ENCODE measurements at regions not wholly inside any gene's neighbourhood (a gene's known extent, or its start where the extent isn't known, plus 50 kb on each side); places are given as distances from the start of the nearest gene placed in this dataset.

DNA sequence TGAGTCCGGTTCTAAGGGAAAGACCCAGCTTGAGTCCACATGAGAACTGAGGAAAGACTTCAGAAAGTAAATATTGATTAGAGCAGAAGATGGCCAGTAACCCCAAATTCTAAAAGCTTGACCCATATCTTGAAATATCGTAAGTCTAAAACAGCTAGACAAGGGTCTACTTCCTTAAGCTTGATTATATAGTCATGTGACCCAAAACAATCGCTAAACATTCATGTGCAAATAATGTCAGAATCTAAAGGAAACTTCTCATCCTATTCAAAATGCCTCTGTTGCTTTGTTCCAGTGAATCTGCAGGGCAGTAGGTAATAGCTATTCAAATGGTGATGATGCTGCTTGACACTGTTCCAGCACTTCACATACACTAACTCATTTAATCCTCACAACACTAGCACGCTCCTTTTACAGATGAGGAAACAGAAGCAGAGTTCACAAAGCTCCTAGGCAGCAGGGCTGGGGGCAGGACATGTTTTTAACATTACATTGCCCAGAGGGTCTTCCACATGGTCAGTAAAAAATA lies 52.6 kb downstream of the TCF20 start:
- TF ChIP-seq EGR1 (IDR thresholded peaks at IDR 0.05) (no peak), NFIC (IDR thresholded peaks at IDR 0.05) (no peak)

DNA sequence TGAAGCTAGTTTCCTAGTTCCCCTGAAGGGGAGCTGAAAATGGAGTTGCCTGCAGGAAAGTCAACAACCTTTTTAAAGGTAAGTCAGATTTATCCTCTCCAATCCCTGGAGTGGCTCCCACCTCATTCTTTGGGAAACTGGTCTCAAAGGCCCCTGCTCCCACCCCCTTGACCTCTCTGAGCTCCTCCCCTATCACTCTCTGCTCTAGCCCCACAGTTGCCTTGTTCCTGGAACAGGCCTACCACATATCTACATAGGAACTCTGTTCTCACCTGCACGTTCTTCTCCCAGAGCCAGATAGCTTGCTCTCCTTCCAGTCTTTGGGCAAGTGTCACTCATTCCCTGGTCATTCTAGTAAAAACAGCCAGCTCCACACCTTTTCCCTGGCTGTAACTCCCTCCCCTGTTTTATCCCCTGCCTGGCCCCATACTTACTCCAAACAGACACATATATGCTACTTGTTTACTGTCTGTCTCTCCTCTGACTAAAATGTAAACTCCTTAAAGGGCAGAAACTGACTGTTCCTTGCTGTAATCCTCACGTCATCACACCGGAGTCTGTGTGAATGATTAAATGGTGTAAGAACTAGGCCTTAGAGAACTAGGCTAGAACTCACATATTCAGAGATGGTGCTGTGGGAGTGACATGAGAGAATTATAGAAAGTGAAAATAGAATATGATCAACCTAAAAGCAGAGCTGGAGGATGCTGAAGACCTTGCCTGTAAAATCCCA lies 53.3 kb downstream of the TCF20 start:
- TF ChIP-seq, protein P1, sequence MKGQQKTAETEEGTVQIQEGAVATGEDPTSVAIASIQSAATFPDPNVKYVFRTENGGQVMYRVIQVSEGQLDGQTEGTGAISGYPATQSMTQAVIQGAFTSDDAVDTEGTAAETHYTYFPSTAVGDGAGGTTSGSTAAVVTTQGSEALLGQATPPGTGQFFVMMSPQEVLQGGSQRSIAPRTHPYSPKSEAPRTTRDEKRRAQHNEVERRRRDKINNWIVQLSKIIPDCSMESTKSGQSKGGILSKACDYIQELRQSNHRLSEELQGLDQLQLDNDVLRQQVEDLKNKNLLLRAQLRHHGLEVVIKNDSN (IDR thresholded peaks at IDR 0.05): no peak
- TF ChIP-seq TEAD4 (IDR thresholded peaks at IDR 0.05) (no peak), NFIC (IDR thresholded peaks at IDR 0.05) (no peak)
- TF ChIP-seq, protein P2, sequence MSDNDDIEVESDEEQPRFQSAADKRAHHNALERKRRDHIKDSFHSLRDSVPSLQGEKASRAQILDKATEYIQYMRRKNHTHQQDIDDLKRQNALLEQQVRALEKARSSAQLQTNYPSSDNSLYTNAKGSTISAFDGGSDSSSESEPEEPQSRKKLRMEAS (IDR thresholded peaks at IDR 0.05): no peak

DNA sequence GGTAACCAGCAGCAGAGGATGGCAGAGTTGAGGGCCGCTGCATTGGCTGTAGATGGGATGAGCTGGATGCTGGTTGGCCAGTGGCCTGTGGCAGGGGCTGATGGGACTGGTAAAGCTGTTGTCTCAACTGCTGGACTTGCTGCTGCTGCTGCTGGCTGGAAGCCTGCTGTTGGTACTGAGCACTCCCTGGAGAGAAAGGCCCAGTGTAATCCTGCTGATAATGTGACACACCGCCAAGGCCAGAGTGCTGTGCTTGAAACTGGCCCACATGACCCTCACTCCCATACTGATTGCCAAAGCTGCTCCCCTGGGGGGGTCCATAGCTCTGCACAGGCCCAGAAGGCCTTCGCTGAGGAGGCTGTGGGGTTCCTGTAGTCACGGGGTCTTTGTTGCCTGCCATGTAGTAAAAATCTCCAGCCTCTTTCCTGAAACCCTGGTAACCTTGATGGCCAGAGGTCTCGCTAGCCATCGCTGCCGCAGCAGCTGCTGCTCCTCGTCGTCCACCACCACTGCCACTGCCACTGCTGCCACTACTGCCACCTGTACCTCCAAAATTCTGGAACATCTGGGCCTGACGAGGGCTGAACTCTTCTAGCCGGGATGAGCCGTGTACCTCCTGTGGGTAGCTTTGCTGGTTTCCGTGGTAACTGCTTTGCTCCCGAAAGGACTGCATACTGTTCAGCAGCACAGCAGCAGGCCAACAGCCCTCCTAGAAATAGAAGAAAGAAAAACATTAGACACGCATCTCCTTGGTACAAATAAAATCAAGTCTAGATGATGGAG lies 55.6 kb downstream of the TCF20 start:
- TF ChIP-seq CEBPB (IDR thresholded peaks at IDR 0.05) (no peak), EGR1 (IDR thresholded peaks at IDR 0.05) (no peak), TEAD4 (IDR thresholded peaks at IDR 0.05) (no peak), NFIC (IDR thresholded peaks at IDR 0.05) (no peak), CREB1 (IDR thresholded peaks at IDR 0.05; ENCODE audit: low read depth) (no peak)
- TF ChIP-seq, protein P3, sequence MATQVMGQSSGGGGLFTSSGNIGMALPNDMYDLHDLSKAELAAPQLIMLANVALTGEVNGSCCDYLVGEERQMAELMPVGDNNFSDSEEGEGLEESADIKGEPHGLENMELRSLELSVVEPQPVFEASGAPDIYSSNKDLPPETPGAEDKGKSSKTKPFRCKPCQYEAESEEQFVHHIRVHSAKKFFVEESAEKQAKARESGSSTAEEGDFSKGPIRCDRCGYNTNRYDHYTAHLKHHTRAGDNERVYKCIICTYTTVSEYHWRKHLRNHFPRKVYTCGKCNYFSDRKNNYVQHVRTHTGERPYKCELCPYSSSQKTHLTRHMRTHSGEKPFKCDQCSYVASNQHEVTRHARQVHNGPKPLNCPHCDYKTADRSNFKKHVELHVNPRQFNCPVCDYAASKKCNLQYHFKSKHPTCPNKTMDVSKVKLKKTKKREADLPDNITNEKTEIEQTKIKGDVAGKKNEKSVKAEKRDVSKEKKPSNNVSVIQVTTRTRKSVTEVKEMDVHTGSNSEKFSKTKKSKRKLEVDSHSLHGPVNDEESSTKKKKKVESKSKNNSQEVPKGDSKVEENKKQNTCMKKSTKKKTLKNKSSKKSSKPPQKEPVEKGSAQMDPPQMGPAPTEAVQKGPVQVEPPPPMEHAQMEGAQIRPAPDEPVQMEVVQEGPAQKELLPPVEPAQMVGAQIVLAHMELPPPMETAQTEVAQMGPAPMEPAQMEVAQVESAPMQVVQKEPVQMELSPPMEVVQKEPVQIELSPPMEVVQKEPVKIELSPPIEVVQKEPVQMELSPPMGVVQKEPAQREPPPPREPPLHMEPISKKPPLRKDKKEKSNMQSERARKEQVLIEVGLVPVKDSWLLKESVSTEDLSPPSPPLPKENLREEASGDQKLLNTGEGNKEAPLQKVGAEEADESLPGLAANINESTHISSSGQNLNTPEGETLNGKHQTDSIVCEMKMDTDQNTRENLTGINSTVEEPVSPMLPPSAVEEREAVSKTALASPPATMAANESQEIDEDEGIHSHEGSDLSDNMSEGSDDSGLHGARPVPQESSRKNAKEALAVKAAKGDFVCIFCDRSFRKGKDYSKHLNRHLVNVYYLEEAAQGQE (IDR thresholded peaks at IDR 0.05; ENCODE audit: low read depth): no peak

DNA sequence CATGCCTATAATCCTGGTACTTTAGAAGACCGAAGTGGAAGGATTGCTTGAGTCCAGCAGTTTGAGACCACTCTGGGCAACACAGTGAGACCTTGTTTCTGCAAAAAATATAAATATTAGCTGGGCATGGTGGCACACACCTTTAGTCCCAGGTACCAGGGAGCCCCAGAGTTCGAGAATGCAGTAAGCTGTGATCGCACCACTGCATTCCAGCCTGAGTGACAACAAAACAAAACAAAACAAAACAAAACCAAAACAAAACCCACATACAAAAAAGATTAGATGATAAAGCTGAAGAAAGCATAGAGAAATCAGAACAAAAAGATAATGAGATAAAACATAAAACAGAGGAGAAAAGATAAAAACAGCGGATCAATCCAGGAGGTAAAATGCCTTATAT lies 62.1 kb downstream of the TCF20 start:
- TF ChIP-seq NFIC (IDR thresholded peaks at IDR 0.05) (no peak), YY1 (IDR thresholded peaks at IDR 0.05; ENCODE audit: low read depth) (no peak), FOXM1 (IDR thresholded peaks at IDR 0.05; ENCODE audit: borderline replicate concordance, low read depth) (no peak), EP300 (IDR thresholded peaks at IDR 0.05; ENCODE audit: borderline replicate concordance) (no peak), CEBPB (IDR thresholded peaks at IDR 0.05) (no peak), CREB1 (IDR thresholded peaks at IDR 0.05; ENCODE audit: low read depth) (no peak)

DNA sequence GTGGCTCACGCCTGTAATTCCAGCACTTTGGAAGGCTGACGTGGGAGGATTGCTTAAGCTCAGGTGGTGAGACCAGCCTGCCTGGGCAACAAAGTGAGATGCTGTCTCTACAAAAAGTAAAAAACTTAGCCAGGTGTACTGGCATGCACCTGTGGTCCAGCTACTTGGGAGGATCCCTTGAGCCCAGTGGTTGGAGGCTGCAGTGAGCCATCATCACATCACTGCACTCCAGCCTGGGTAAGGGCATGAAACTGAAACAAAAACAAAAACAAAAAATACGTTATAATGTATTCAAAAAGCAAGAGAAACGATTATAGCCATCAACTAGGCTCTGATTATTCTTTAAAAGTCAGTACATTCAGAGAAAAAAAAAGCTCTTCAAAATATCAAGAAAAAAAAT lies 62.5 kb downstream of the TCF20 start:
- no peak for TF ChIP-seq TEAD4 (IDR thresholded peaks at IDR 0.05)

DNA sequence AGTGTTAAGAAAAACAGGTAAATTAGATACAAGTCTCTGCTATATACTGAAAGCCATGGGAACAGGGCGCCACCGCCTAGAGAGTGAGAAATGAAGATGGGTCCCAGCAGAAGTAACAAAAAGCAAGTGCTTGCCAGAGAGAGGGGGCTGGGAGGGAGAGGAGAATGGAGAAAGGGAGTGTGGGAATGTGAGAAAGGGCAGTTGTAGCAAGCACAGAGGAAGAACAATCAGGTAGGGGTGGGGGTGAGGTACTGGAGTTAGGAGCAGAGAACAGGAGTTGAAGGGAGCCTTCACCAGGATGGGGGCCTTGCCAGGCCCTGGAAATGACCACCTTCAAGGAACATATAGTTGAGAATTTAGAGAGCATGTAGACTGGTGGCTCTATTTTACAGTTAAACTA lies 66.8 kb downstream of the TCF20 start:
- TF ChIP-seq TCF12 (IDR thresholded peaks at IDR 0.05; ENCODE audit: low read depth) (no peak), TEAD4 (IDR thresholded peaks at IDR 0.05) (no peak)
- TF ChIP-seq, protein P2 (IDR thresholded peaks at IDR 0.05): no peak
- TF ChIP-seq, protein P3 (IDR thresholded peaks at IDR 0.05; ENCODE audit: low read depth): no peak

DNA sequence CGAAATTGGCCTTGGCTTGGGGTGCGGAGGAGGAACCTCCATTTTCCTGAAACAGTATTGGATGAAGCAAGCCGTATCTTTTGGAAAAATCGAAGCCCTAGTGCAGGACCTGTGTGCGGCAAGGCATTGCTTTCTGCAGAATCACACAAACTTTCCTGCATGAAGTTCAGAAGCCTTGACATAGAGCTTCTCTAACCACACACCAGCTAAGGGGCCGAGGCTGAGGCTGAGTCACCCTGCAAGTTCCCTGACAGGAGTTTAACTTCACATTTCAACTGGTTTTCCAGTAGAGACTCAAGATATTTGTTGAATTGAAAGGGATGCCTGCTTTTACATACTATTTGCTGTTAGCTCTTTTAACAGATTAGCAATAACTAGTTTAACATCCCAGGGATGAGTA lies 67.8 kb downstream of the TCF20 start:
- no peak for TF ChIP-seq RAD21 (IDR thresholded peaks at IDR 0.05; ENCODE audit: low read depth)
- no peak for TF ChIP-seq EGR1 (IDR thresholded peaks at IDR 0.05)
- TF ChIP-seq, protein P3 (IDR thresholded peaks at IDR 0.05; ENCODE audit: low read depth): no peak
- no peak for TF ChIP-seq ZBTB7A (IDR thresholded peaks at IDR 0.05; ENCODE audit: low read depth)
- TF ChIP-seq, protein P2 (IDR thresholded peaks at IDR 0.05): no peak
- no peak for TF ChIP-seq CEBPB (IDR thresholded peaks at IDR 0.05)
- TF ChIP-seq TCF12 (IDR thresholded peaks at IDR 0.05; ENCODE audit: low read depth): no peak
- TF ChIP-seq, protein P1 (IDR thresholded peaks at IDR 0.05): no peak
- no peak for TF ChIP-seq NFIC (IDR thresholded peaks at IDR 0.05)
- TF ChIP-seq EP300 (IDR thresholded peaks at IDR 0.05; ENCODE audit: borderline replicate concordance): no peak
- no peak for TF ChIP-seq TAF1 (IDR thresholded peaks at IDR 0.05; ENCODE audit: low read depth)
- no peak for TF ChIP-seq CREB1 (IDR thresholded peaks at IDR 0.05; ENCODE audit: low read depth)
- TF ChIP-seq FOXM1 (IDR thresholded peaks at IDR 0.05; ENCODE audit: borderline replicate concordance, low read depth): no peak
- TF ChIP-seq TEAD4 (IDR thresholded peaks at IDR 0.05): no peak
- no peak for TF ChIP-seq YY1 (IDR thresholded peaks at IDR 0.05; ENCODE audit: low read depth)

Data from Ishikawa (cell line).